HG02759 (cell line): ENCODE measurements at regions not wholly inside any gene's neighbourhood (a gene's known extent, or its start where the extent isn't known, plus 50 kb on each side); places are given as distances from the start of the nearest gene placed in this dataset.

ENCODE experiments used
- ATAC-seq: cut with Tn5 transposase; IDR thresholded peaks from one replicate; pipeline ENCODE4 v1.9.1; 2021; ENCODE audit warnings: mild to moderate bottlenecking, moderate library complexity; ENCODE audit not compliant: unreplicated experiment

DNA sequence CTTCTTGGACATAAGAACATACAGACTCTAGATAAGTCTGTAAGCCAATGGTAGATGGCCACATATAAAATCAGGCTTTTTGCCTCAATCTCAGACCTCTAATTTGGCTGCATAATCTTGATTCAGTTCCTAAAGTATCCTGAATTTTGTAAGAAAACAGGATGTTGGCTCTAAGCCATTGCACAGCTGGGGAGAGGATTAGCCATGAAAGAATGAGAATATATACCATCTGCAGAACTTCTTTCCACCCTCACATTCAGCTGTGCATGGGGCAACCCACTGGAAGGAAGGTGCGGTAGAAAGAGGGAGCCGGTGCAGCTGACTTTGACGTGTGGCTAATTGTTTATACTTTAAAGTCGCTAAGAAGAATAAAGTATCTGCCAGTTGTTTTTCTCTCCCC lies 1061.6 kb upstream of the FAM98A start:
- no peak for ATAC-seq

DNA sequence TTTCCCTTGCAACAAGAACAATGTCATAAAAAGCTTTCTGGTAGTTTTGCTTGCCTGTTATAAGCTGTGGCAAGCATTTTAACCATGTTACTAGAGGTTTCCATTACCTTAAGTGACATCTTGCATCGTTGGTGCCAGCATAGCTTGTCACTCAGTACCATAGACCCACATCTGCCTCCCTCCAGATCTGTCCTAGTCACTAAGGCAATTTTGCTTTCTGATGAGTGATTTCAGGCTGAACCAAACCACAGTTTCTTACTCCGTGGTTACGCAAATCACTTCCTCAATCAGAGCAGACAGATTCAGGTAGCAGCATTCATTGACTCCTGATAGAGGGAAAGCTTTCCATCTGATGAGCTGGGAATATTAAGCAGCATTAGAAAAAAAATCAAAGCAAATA lies 1057.5 kb upstream of the FAM98A start:
- no peak for ATAC-seq

DNA sequence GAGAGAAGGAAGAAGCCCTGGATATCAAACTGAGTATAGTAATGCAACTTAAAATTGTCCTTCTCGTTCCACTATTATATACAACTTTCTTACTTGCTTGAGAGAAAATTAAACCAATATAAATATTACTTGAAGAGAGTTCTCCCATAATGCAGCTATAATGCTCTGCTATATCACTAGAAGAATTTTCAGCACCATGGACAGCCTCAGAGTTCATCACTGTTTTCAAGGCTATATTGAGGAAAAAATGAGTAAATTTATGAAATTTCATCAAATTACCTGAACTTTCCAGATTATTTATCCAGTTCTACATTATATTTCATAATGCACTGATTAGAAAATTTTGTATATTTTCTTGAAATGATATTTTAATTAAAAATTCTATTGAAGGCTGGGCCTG lies 1053.5 kb upstream of the FAM98A start:
- ATAC-seq: no peak

DNA sequence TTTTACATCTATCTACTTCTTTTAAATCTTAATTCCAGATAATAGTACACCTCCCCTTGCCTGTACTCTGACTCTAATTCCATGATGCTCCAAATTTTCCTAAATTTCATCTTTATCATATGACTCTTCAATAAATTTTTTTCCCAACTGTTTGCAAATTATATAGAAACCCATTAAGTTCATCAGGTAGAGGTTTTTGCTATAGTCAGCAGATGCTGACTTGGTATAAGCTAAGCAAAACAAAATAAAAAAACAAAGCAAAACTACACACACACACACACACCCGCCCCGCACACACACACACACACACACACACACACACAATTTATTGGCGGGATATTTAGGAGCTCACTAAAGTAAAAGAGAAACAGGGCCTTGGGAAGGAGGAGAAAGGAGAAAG lies 1047.8 kb upstream of the FAM98A start:
- no peak for ATAC-seq

DNA sequence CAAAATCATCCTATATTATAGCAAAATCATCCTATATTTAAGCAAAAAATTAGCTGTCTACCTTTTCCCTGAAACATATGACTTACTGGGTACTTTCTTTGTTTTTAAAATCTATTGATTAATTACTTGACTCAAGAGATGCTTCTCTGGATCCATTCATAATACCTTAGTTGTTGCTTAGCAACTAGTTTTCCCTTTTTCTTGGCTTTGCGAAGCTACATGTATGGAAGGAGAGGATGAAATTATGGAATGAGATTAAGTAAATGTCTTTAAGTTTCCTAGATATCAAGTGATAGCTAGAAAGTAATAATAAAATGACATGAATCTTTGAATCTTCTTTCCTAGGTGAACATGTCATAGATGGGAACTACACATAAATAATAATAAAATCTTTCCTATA lies 1033.2 kb upstream of the FAM98A start:
- ATAC-seq: no peak

DNA sequence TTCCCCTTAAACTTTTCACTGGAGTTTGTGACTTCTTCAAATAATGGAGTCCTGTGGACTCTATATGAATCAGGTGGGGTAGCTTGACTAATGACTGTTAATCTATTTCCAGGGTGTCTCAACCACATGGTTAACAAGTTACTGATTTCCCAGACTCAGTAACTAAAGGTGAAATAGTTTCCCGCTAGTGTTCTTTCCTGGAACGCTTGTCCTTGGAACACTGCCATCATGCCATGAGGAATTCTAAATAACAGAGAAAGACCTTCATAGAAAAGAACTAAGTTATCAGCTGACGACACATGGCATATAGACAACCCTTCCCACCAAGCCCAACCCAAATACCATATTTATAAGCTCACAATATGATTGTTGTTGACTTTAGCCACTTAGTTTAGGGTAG lies 1027.9 kb upstream of the FAM98A start:
- ATAC-seq: no peak

DNA sequence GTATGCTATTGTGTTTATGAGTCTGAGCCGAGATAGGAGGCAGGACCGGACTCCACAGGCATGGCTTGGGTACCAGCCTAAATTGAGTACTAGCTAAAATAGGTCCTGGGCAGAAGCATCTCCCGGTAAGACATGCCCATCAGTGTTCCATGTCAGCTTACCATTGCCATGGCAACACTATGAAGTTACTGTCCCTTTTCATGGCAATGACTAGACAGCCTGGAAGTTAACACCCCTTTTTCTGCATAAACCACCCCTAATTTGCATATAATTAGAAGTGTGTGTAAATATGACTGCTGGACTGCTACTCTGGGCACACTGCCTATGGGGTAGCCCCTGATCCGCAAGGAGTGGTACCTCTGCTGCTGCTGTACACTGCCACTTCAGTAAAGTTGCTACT lies 1005.1 kb upstream of the FAM98A start:
- ATAC-seq: no peak

DNA sequence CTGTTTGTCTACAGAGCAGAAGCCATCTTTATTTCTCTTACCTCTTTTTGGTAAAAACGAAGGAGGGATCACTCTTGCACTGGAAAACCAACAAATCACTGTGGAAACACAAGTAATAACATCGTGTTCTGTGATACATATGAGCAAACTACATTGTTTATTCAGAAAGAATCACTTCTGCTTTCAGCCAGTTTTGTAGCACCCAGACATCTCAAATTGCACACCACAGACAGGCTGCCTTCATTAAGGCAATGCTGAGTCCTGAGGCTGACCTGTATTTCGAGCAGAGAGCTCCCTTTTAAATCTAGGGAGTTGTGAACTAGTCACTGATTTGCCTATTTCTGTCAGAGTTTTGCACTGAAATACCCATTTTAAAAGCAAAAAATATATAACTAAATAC lies 1003.2 kb upstream of the FAM98A start:
- ATAC-seq: no peak

DNA sequence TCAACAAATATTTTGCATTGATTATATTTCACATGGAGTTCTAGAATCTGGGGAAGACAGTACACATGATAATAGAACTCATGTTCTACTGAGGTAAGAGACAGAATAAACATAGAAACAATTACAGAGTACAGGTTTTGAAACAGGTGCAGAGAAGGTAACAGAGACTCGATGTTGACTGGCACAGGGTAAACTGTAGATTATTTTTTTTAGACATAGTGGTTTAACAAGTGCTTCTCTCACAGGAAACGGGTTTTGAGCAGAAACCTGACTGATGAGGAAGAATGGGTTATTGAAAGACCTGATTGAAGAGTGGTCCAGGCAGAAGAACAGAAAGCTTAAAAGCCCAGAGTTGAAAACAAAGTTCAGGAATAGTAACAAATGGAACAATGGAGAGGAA lies 1002.5 kb upstream of the FAM98A start:
- ATAC-seq: no peak

DNA sequence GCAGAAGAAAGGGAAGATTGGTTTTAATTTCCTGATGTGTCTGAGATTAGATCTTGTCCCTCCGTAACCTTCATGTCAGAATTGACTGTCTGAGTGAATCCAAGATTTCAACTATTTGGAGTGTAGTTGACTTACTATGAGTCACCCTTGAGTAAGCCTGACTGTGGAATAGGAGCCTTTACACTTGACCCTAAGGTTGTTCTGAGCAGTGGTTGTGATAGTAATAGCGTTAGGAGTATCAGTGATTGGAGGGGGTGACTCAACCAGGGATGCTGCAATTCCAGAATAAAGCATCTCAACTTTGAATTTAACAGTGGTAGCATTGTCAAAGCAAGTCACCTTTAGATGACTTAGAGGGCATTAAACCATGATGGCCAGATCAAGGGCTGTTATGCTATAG lies 979.5 kb upstream of the FAM98A start:
- no peak for ATAC-seq

DNA sequence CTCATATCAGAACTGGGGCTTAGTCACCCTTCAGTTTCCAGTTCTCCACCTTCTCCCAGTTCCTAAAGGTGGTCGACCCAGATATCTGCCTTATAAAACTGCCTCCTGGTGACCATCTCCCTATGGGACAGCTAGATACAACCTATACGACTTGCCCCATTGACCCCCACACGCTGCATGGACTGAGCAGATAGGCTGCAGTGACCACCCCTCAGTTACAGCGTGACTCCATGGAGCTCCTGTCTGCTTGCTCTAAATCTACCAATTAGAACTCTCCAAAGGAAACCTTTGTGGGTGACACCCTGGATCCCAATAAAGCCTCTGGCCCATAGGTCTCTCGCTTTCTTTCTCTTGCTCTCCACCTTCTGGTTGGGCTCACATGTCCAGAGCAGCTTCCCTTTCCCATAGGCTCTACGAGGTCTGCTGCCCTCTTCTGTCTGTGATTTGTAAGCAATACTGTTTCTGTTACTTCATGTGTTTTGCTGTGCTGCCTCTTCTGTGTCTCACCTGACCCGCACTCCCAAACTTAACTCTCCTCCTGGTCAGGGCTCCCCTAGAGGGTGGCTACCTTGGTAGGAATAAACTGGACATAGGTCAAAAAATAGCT lies 971.3 kb upstream of the FAM98A start:
- ATAC-seq: no peak

DNA sequence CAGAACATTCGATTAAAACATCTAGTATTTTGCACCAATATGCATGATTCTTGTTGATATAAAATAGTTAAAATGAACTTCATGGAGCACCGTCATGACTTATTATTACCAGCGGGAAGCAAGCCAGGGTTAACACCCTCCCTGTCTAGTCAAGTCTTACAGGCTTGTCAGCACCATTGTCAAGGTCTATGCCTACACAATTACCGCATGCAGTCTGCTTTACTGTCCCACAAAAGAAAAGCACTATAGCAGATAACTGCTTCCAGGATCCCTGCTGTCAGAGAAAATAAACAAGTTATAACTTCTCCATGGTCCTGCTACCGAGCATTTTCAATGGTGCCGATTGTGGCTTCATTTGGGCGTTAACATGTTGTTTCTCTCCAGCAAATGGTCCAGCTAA lies 968.0 kb upstream of the FAM98A start:
- no peak for ATAC-seq

DNA sequence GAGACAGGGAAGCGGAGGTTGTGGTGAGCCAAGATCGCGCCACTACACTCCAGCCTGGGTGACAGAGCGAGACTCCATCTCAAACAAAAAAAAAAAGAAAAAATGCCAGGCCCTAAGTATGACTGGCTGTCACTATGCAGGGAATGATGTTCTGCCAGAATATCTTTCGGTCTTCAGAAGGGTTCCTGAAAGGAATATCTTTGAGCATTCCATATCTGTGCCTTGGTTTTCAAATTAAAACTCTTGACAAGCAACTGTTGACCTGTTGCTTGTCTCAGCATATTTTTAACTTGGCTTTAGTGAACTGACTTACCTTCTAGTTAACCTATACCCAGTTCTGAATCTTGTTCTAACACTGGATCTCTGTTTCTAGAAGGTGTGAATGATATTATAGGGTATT lies 953.2 kb upstream of the FAM98A start:
- ATAC-seq: no peak

DNA sequence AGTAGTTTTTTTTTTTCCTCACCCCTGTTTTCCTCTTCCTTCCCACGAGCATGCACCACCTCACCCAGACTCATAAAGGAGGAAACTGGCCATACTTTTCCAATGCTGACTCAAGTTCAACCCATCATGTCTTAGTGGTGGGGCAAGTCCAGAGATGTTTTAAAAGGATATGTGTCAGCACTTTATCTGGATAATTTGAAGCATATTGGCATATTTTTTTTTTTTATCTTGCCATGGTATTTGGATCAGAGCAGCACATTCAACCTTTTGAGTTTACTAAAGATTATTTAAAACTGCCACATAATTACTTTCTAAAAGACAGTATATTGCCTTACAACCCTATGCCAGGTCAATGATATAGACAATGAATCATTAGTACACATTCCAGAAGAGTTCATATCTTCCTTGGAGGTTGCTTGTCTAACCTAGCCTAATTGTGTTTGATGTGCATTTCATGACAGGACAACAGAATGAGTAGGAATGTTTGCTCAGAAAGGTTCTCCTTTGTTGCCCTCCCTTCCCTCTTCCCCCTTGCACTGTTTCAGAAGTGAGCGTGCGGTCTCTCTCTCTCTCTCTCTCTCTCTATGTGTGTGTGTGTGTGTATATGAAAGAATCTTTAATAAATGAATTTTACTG lies 950.7 kb upstream of the FAM98A start:
- ATAC-seq: no peak

DNA sequence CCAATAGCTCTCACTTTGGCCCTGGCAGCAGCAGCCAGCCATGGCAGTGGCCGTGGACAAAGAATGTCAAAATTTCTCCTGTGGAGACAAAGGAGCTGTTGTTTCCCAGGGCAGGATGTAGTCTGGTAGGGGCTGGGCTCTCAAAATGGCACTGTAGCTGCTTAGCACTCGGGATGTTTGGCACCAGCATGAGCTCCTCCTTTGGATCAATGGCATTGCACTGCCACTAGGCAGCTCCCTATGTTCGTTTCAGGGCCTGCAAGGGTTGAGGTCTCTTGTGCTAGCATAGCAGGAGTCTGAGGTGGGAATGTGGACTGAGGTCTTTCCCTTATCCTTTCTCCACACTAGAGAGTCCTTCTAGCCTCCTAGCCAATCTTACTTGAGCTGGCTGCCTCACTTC lies 948.8 kb upstream of the FAM98A start:
- ATAC-seq: no peak

DNA sequence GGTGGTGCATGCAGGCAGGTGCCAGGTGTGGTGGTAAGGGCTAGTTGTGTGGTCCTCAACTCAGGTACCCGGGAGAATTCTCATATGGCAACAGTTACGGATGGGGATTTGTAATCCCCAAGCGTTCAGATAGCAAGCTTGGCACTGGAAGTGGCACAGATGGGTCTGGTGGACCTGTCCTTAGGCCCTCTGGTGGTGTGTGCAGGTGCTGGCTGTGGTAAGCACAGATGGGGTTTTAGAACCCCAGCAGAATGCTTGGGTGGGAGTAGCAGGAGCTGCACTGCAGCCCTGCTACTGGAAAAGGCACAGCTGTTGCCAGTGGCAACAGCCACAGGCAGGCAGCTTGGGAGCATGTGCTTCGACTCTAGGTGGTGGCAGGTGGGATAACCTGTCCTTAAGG lies 948.2 kb upstream of the FAM98A start:
- ATAC-seq: no peak

DNA sequence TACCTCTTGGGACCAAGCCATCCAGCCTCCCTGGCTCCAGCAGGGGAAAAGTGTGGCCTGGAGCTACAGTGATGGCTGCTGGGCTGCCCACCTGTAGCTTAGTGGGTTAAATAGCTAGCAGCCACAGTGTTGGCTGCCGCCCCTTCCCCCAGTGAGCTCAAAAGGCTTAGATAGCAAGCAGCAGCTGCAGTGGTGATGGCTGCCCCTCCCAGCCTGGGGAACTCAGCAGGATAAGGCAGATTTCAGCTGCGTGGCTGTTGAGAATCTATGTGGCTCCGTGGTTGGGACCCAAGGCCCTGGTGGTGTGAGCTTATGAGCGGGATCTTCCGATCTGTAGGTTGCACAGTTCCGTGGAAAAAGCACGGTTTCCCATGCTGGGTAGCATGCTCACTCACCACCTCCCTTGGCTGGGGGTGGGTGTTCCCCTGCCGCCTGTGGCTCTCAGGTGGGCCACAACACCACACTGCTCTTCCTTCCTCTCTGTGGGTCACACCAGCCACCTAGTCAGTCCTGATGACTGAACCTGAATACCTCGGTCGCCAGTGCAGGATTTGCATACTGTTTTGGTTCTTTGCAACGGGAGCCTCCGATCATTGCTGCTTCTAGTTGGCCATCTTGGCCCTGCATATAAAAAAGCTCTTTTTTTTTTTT lies 946.5 kb upstream of the FAM98A start:
- no peak for ATAC-seq

DNA sequence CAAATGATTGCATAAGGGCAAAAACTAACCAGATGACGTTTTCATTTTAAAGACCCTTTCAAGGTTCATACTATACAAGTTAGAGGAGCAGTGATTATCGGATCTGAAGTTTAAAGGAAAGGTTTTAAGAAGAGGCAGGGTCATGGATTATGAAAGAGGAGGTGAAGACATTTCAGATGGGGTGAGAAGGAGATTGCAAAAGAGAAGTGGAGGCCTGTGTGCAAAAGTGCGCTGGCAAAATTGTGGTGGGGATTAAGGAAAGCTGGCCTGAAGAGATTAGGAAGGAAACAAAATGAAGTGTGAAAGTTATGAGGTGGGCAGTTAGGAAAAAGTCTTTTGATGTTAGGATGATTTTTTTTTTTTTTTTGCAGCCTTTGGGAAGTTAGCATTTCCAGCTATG lies 935.7 kb upstream of the FAM98A start:
- ATAC-seq: no peak

DNA sequence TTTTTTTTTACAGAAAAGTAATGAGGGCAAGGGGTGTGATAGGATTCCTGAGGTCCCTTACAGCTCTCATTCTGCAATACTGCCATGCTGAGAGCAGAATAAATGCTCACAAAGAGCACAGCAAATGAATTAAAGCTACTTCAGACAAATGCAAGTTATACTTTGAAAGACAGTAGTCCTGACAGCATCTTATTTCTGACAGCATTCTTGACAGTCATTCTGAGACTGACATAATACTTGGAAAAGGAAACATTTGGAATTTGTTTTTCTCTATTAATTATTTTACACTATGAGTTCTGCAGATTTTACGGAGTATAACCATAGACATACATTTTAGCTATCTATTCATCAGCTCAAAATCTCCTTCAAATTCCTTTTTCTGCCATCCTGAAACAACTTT lies 935.2 kb upstream of the FAM98A start:
- no peak for ATAC-seq

DNA sequence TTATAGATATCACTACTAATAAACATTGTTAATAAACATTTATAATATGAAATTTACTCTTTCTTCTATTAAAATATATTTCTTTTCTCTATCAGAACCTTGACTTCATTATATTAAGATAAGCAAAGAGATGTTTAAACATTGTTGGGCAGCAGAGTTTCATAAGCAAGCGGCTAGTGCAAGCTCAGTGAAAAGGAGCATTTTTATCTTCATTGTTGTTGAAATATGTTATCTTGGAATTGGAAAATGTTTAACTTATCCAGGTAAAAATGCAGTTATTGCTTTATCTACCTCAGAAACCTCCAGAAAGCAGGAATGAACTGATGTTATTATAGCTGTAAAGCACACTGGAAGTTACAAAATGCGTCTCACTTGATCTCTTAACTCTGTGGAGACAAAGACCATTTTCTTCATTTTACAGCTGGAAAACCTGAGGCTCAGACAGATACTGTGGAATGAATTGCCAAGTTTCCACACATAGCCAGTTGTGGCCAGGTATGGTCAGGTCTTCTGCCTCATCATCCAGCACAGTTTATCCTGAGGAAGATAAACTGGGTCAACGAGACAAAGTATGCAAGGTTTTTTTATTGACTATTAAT lies 934.6 kb upstream of the FAM98A start:
- no peak for ATAC-seq

DNA sequence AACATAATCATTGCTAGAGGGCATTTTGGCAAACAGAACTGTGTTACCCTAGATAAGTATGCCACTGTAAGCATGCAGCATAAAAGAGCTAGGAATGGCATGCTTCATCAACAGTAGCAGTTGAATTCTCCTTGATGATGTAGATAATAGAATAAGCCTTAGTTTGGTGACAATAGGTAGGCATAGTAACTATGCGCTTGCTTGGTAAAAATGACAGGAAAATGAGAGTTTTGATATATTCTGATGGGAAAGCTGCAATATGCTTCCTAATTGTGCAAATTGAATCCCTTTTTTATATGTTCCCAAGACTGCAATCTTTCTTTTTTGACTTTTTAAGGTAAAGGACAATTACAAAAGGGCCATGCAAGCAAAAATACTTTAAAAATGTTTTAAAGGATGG lies 930.9 kb upstream of the FAM98A start:
- ATAC-seq: no peak

DNA sequence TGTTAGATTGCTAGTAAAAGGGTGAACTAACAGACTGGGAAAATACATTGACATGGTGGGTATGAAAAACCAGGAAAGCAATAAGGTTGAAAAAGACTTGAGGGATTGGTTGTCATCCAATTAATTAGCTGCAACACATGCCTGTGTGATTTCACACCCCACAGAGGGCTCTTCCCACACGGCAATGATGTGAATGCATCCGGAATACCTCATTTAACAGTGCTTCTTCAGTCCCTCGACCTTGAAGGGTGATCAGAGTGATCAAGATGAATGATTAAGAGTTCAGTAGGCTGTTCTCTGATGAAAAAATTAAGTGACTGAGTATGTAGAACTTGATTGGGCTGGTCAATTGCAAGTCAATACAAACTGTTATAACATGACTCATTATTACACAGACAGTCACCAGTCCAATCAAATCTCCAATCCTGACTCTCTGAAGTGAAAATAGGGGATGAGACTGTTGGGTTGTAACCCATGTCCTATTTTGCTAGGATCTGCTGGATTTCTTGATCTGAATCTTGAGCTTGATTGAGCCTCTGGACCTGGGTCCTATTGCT lies 924.9 kb upstream of the FAM98A start:
- no peak for ATAC-seq
